T1000 (cell line): ENCODE measurements at regions not wholly inside any gene's neighbourhood (a gene's known extent, or its start where the extent isn't known, plus 50 kb on each side); places are given as distances from the start of the nearest gene placed in this dataset.
A peak's percentile ranks its signal among the peaks of the same experiment; 100 is the strongest.
"Not testable (repeated sequence)": the region's sequence is repeated elsewhere in the genome, so short reads cannot be mapped to it uniquely, and the experiment has no call there.

Experiments used
- DNase-seq: peaks from one replicate; lab custom pipeline; 2025; ENCODE audit warnings: mixed read lengths; lab: John Stamatoyannopoulos, UW

DNA sequence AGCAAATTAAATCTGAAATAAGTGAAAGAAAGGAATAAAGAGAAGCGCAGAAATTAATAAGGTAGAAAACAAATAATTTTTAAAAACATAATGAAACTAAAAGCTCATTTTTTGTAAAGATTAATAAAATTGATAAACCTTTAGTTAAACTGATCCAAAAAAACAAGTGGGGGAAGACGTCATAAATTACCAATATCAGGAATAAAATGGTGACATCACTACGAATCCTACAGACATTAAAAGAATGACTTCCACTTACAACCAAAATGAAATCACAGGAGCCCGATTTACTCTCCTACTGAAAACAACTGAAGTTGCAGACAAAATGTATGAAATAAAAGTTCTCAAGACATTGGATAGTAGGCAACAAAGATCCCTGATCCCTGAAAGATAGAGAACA, 68.1 kb upstream of the IFFO2 start:
- no peak for DNase-seq

DNA sequence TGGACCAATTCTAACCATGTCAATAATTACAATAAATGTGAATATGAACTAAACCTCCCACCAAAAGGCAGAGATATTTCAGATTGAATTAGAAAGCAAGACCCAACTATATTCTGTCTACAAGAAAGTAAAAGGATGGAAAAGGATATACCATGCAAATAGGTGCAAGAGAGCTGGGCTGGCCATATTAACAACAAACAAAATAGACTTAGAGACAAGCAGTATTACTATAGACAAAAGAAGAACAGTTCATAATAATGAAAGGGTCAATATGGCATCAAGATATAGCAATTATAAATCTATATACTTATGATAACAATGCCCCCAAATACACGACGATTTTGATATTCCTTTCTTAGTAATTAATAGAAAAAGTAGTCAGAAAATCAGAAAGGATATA, 67.3 kb upstream of the IFFO2 start:
- DNase-seq: no peak

DNA sequence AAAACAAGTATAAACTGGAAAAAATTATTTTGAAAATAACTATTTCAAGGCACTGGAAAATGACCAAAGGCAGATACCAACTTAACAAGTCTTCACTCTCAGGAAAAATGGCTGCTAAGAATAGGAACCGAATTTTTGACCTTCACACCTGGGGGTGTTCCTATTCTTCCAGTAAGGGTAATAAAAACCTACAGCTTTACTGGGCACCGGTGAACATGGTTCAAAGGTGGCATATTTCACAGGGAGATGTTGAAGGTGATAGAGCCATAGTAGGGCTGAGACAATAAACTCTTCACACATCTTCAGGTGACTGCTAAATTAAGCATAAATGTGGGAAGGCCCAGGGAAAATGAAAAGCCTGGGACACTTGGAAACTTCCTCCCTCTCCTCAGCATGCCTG, 65.4 kb upstream of the IFFO2 start:
- DNase-seq: no peak

DNA sequence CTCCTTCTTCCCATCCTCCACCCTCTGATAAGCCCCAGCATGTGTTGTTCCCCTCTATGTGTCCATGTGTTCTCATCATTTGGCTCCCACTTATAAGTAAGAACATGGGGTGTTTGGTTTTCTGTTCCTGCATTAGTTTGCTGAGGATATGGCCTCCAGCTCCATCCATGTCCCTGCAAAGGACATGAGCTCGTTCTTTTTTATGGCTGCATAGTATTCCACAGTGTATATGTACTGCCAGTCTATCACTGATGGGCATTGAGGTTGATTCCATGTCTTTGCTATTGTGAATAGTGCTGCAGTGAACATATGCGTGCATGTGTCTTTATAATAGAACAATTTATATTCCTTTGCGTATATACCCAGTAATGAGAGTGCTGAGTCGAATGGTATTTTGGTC, 62.8 kb upstream of the IFFO2 start:
- DNase-seq: not testable (repeated sequence)

DNA sequence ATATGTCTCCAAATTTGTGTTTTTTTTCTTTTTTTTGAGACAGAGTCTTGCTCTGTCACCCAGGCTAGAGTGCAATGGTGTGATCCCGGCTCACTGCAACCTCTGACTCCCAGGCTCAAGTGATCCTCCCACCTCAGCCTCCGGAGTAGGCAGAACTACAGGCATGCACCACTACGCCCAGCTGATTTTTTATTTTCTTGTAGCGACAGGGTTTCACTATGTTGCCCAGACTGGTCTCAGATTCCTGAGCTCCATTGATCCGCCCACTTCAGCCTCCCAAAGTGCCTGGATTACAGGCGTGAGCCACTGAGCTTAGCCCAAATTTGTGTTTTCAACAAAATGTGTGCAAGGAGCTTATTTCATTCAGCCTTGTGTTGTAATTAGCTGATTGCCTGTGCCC, 59.0 kb upstream of the IFFO2 start:
- DNase-seq: no peak

DNA sequence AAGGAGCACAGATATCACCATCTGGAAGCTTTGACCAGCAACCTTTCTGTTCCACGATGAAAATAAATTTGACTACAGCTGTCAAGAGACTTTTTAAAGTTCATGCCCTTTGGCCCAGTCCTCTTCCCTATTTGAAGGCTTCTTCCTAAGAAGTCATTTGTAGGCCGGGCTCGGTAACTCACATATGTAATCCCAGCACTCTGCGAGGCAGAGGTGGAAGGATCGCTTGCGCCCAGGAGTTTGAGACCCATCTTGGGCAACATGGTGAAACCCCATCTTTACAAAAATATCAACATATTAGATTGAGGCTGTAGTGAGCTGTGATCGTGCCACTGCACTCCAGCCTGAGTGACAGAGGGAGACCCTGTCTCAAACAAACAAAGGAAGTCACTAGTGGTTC, 58.3 kb upstream of the IFFO2 start:
- DNase-seq: no peak

DNA sequence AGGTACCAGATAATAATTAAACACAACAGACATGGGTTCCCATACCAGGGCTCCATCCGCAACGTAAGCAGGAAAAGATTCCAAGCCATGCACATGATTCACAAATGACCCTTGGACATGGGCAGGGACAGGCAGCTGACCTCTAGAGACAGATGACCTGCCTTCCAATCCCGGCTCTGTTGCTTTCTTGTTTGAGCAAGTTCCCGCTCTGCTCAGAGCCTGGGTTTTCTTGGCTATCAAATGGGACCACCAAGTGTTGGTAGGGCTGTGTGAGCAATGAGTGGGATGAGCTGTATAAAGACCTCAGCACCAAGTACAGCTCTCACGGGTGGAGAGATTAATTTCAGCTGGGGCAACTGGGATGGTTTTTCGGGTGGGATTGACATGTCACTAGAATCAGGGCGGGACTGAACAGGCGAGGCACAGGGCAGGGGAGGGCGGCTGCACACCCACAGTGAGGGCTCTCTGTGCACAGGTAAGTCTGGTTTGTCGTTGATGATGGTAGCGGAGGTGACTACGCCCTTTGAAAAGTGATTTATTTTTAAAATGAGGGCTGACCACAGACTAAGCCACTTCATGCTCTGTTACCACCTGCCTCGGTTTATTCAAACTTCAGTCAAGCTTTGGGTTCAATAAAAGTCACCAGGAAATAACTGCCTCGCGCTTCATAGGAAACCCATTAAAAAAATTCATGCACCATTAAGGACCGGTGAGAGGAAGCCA, 57.5 kb upstream of the IFFO2 start:
- no peak for DNase-seq

DNA sequence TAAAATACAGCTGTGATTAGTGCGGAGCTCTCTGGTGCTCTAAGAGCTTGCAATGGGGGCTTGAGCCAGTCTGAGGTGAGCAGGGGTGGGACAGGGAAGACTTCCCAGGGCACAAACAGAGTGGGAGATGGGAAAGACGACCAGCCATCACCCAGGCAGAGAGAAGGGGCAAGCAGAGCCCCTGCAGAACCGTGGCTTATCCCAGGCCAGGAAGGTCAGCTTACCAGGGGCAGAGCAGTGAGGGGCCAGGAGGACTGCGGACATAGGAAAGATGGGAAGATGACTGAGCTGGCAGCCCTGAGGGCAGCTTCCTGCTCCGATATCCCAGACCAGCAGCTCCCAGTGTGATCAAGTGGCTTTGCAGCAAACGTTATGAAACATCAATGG, 55.4 kb upstream of the IFFO2 start:
- DNase-seq: no peak

DNA sequence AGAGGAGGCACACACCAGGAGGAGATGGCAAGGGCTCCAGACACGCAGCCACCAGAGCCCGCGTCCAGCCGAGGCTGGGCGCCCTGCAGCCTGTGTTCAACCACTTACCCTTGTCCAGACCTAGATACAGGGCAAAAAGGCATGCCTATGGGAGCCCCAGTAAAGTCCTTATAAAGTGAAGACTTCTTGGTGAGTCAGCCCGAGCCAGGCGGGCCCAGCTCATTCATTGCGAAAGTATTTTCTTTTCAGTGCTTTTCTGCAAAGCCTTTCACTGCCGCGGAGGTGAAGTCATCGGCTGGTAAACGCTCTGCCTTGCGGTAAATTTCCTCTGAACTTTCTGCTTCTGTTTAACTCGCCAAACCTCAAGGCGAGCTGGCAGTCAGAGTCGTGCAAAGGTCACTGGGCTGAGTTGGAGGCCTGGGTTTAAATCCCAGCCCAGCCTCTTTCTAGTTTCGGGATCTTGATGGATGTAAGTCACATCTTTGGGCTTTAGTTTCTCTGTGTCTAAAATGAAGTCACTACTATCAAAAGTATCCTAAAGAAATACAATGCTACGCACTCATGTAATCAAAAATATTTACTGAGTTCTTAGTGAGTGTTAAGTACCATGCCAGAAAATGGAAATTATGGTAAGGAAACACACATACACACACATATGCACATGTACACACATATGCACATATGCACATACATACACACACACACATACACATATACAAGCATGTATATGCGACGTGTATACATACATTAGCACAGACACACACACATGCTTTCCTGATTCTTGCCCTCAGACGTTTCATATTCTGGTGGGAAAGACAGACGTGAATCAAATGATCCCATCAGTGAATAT, 54.7 kb upstream of the IFFO2 start:
- DNase-seq: peak; percentile 89

DNA sequence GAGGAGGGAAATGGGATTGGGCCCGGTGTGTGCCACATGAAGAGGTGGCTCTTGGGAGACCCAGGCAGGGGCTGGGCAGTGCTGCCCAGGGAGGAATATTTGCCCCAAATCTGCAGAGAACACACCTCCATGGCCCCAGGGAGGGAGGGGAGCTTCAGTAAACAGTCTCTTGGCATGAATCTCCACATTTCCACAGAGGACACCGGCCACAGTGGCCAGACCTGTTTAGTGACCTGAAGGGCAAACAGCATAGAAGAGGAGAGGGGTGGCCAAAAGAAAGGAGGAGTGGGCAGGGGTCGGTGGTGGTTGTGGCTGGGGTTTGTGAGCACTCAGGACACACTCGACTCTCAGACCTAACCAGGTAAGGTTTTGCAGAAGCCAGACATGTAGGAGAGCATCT, 54.0 kb upstream of the IFFO2 start:
- no peak for DNase-seq

DNA sequence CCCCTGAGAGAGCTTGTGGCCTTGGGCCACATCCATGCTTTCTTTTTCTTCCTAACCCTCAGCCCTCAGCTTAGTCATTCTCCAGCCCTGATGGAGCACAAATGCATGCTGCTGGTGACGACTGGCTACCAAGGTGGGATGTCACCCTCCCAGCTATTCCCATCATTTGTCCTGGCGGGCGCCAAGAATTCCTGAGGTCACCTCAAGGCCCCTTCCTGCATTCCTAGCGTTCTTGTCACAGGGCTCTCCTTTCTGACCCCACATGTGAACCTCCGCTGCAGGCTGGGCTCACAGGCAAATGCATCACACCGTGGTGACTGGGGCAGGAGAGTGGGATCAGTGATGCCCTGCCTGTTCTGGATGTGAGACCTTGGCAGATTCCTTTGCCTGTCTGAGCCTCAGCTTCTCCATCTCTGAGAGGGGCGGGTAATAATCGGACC, 53.4 kb upstream of the IFFO2 start:
- peak; percentile 83 for DNase-seq

DNA sequence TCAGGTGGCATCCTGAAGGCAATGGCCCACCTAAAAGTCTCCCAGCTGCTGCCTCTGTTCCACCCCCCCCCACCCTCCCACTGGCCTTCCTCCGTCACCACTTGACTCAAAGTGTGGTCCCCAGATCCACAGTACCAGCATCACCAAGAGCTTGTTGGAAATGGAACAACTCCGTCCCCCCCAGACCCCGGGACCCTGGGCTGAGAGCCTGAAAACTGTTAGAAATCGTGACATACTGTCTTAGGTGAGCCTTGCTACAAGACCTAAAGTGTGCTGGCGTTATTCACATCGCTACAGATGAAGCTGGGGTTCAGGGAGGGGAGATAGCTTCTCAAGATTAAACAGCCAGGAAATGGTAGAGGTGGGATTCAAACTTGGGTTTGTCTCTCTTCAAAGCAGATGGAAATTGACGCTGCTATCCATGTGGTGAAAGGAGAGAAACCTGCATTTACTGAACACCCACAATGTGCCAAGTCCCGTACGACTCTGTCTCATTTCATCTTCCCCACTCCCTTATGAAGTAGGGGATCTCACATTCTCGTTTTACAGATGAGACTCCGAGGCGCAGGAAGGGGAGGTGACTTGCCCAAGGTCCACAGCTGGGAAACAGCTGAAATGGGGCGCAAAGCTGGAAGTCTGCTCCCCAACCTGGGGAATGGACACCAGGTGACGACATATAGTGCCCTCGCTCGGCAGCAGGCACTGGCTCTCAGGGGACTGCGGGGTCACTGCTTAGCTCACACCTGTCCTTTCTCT, 52.8 kb upstream of the IFFO2 start:
- DNase-seq: no peak

DNA sequence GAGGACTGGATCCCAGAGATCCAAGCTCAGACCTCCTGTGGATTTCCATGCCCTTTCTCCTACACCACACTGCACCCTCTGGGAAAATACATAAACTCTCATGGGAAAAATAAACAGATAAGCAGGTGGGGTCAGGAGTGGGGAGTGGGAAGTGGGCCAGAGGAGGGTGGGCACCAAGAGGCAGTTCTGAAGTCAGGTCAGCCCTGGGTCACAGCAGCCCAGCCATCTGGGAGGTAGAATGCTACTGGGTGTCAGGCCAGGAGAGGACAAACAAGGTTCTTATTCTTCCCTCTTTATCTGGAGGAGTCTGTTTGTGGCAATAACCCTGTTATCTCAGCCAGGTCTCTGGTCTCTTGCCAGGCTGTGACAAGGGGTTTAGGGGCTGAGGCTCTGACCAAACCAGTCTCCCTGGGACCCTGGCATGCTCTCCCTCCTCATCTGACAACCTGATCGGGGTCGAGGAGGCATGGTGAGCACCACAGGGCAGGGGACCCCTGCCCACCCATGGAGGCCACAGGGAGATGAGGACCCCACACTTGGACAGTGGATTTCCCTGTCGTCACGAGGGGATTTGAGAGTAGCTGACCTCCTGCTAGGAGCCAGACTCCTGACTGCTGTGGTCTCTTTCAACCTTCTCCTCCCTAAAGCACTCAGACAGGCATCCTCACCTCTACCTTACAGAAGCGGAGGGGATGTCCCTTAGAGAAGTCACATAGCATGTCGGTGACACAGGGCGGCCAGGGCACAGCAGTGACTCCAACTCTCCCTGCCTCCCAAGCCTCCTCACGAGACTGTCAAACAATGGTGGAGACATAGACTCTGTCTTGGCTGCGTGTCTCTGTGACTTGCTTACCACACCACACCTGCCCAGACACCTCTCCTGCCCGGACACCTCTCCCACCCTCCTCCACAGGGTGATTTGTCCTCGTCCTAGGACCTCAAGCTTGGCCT, 51.3 kb upstream of the IFFO2 start:
- no peak for DNase-seq

DNA sequence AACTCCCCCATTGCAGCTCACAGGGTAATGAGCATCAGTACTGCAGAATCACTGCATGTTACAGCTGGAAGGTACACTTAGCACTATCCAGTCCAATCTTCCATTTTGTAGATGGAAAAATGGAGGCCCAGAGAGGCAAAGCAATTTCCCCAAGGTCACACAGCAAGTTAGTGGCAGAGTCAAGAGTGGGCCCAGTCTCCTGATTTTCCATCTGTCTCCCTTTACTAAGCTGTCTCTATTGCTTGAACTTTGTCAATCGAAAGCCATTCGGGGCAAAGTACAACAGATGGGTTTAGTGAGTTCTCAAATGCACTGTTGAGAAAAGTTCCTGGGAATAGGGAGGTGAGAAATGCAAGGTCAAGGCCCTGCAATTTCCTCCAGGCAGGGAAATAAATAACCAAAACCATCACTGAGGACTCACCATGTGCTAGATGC, 50.4 kb upstream of the IFFO2 start:
- no peak for DNase-seq
